ENCODE measurements at regions not wholly inside any gene's neighbourhood (a gene's known extent, or its start where the extent isn't known, plus 50 kb on each side); places are given as distances from the start of the nearest gene placed in this dataset.
A peak's percentile ranks its signal among the peaks of the same experiment; 100 is the strongest.
"Not testable (repeated sequence)": the region's sequence is repeated elsewhere in the genome, so short reads cannot be mapped to it uniquely, and the experiment has no call there.

DNA sequence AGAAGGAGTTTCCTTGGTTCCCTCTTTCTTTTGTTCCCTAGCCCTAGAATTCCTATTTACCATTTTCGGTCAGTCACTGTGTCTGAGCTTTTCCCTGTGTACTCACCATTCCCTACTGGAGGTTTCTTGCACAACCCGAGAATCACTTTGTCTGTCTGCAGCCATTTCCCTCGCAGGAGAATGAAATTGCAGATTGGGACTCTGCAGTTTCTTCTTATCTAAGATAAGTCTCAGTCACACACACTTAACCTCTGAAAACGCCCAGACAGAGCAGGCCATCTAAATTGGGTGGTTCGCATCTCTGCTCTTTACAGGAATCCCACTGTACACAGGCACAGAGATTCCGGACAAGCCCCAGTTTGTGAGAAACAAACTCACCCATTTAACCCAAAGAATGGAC lies 58.6 kb upstream of the CNTNAP2 start:
- no peak overlapping the region for H3K4me3 ChIP-seq (ENCODE audit: low read depth, low read length, poor library complexity, severe bottlenecking)
- H3K9me2 ChIP-seq (ENCODE audit: insufficient read depth, low read length): no peaks in the 10 kb centered on the region
- TF ChIP-seq, protein P1, sequence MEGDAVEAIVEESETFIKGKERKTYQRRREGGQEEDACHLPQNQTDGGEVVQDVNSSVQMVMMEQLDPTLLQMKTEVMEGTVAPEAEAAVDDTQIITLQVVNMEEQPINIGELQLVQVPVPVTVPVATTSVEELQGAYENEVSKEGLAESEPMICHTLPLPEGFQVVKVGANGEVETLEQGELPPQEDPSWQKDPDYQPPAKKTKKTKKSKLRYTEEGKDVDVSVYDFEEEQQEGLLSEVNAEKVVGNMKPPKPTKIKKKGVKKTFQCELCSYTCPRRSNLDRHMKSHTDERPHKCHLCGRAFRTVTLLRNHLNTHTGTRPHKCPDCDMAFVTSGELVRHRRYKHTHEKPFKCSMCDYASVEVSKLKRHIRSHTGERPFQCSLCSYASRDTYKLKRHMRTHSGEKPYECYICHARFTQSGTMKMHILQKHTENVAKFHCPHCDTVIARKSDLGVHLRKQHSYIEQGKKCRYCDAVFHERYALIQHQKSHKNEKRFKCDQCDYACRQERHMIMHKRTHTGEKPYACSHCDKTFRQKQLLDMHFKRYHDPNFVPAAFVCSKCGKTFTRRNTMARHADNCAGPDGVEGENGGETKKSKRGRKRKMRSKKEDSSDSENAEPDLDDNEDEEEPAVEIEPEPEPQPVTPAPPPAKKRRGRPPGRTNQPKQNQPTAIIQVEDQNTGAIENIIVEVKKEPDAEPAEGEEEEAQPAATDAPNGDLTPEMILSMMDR (conservative IDR thresholded peaks at IDR 0.05; ENCODE audit: low read length): no peak
- no peak for TF ChIP-seq EZH2phosphoT487 (IDR thresholded peaks at IDR 0.05; ENCODE audit: borderline replicate concordance, low read depth, low read length)
- ChIA-PET POLR2A (interaction anchor here (0.6 kb wide), 2 partner anchors 120 to 139 kb away, joined by 3 read pairs; no protein-coding TSS in a partner anchor), CTCF (ENCODE audit: unreplicated experiment) (no interaction called here)
- peak overlapping the region; percentile 45; the same call in 1 of the 2 replicates for H2AFZ ChIP-seq (ENCODE audit: low read length)
- H3K36me3 ChIP-seq (ENCODE audit: insufficient read depth, low read length): no peaks in the 10 kb centered on the region
- DNase-seq (ENCODE audit: low spot score): no peak
- no TSS peak for BruUV-seq (replicated peaks)
- H3K9me3 ChIP-seq (ENCODE audit: low read length): no peaks in the 10 kb centered on the region
- intact Hi-C loops (cut with micrococcal nuclease; ENCODE audit: unreplicated experiment): no loop called here
- no peaks in the 10 kb centered on the region for H3K4me1 ChIP-seq (ENCODE audit: insufficient read depth, low read length, poor library complexity, severe bottlenecking)
- no peaks in the 10 kb centered on the region for H3K79me2 ChIP-seq (ENCODE audit: insufficient read depth, low read depth, low read length)
- no peak overlapping the region for H3K27ac ChIP-seq (ENCODE audit: low read depth, low read length, poor library complexity, severe bottlenecking)
- no peaks in the 10 kb centered on the region for H4K20me1 ChIP-seq (ENCODE audit: insufficient read depth, low read length)
- no peak overlapping the region for H3K4me2 ChIP-seq (ENCODE audit: low read length)

DNA sequence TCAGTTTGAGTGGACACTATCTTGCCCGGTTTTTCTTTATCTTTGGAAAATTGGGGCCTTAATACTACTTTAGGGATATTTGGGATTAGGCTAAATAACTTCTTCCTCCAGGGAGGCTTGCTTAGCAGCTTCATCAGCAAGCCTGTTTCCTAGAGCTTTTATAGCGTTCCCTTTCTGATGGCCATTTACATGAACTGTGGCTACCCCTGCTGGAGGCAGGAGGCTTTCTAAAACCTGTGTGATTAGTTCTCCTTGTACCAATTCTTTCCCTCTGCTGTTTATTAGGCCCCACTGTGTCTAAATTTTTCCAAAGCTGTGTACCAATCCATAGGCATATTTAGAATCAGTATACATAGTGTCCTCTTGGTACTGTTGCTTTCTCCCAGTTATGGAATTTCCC lies 61.7 kb upstream of the CNTNAP2 start:
- DNase-seq (ENCODE audit: low spot score): peak; percentile 8
- H3K27ac ChIP-seq (ENCODE audit: low read depth, low read length, poor library complexity, severe bottlenecking): no peak overlapping the region
- TF ChIP-seq, protein P1 (conservative IDR thresholded peaks at IDR 0.05; ENCODE audit: low read length): peak; percentile 36; the same call in 1 of the 2 replicates
- no peak for TF ChIP-seq EZH2phosphoT487 (IDR thresholded peaks at IDR 0.05; ENCODE audit: borderline replicate concordance, low read depth, low read length)
- no peak overlapping the region for H2AFZ ChIP-seq (ENCODE audit: low read length)
- BruUV-seq (replicated peaks): no TSS peak
- H3K4me2 ChIP-seq (ENCODE audit: low read length): no peak overlapping the region
- no peaks in the 10 kb centered on the region for H3K79me2 ChIP-seq (ENCODE audit: insufficient read depth, low read depth, low read length)
- no peak overlapping the region for H3K4me3 ChIP-seq (ENCODE audit: low read depth, low read length, poor library complexity, severe bottlenecking)
- no peaks in the 10 kb centered on the region for H3K36me3 ChIP-seq (ENCODE audit: insufficient read depth, low read length)
- POLR2A ChIA-PET: interaction anchor here (0.6 kb wide), 1 partner anchor 48 kb away, joined by 3 read pairs; no protein-coding TSS in a partner anchor
- H3K9me3 ChIP-seq (ENCODE audit: low read length): no peaks in the 10 kb centered on the region
- no peaks in the 10 kb centered on the region for H4K20me1 ChIP-seq (ENCODE audit: insufficient read depth, low read length)
- H3K9me2 ChIP-seq (ENCODE audit: insufficient read depth, low read length): no peaks in the 10 kb centered on the region
- intact Hi-C loops (cut with micrococcal nuclease; ENCODE audit: unreplicated experiment): no loop called here
- CTCF ChIA-PET (ENCODE audit: unreplicated experiment): no interaction called here
- no peaks in the 10 kb centered on the region for H3K4me1 ChIP-seq (ENCODE audit: insufficient read depth, low read length, poor library complexity, severe bottlenecking)

DNA sequence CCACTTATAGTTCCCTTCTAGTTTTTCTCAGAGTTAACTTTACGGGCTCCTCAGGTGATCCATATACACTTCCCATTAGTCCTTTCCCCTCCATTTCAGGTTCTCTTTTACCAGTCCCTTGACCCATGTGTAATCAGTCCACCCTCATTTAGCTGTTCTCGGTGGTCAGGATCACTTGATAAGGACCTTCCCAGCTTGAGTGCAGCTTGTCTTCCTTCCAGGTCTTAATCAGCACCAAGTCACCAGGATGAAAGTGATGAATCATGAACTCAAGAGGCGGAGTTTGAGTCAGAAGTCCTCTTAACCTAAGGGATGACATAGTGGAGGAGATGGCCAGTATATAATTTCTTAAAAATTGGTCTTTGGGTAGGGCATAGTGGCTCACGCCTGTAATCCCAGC lies 63.1 kb upstream of the CNTNAP2 start:
- intact Hi-C loops (cut with micrococcal nuclease; ENCODE audit: unreplicated experiment): no loop called here
- ChIA-PET POLR2A (interaction anchor here (1.1 kb wide), 1 partner anchor 16 kb away, joined by 3 read pairs; no protein-coding TSS in a partner anchor), CTCF (ENCODE audit: unreplicated experiment) (no interaction called here)
- TF ChIP-seq EZH2phosphoT487 (IDR thresholded peaks at IDR 0.05; ENCODE audit: borderline replicate concordance, low read depth, low read length): no peak
- TF ChIP-seq, protein P1 (conservative IDR thresholded peaks at IDR 0.05; ENCODE audit: low read length): no peak
- H4K20me1 ChIP-seq (ENCODE audit: insufficient read depth, low read length): no peaks in the 10 kb centered on the region
- no peaks in the 10 kb centered on the region for H3K9me2 ChIP-seq (ENCODE audit: insufficient read depth, low read length)
- H3K79me2 ChIP-seq (ENCODE audit: insufficient read depth, low read depth, low read length): no peaks in the 10 kb centered on the region
- no peaks in the 10 kb centered on the region for H3K9me3 ChIP-seq (ENCODE audit: low read length)
- BruUV-seq (replicated peaks): no TSS peak
- H3K36me3 ChIP-seq (ENCODE audit: insufficient read depth, low read length): no peaks in the 10 kb centered on the region
- H3K4me2 ChIP-seq (ENCODE audit: low read length): no peak overlapping the region
- no peak overlapping the region for H3K4me3 ChIP-seq (ENCODE audit: low read depth, low read length, poor library complexity, severe bottlenecking)
- H3K4me1 ChIP-seq (ENCODE audit: insufficient read depth, low read length, poor library complexity, severe bottlenecking): no peaks in the 10 kb centered on the region
- no peak for DNase-seq (ENCODE audit: low spot score)
- H3K27ac ChIP-seq (ENCODE audit: low read depth, low read length, poor library complexity, severe bottlenecking): no peak overlapping the region
- 0 out of 2 replicates have a peak overlapping the region, but pooled peaks have one; percentile 8 for H2AFZ ChIP-seq (ENCODE audit: low read length)

DNA sequence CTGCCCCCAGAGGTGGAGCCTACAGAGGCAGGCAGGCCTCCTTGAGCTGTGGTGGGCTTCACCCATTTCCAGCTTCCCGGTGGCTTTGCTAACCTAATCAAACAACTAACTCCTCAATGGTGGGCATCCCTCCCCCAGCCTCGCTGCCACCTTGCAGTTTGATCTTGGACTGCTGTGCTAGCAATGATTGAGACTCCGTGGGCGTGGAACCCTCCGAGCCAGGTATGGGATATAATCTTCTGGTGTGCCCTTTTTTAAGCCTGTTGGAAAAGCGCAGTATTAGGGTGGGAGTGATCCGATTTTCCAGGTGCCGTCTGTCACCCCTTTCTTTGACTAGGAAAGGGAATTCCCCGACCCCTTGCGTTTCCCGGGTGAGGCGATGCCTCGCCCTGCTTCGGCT lies 73.3 kb upstream of the CNTNAP2 start:
- not testable (repeated sequence) for H2AFZ ChIP-seq (ENCODE audit: low read length)
- POLR2A ChIA-PET: interaction anchor here (0.5 to 1.1 kb wide), 3 partner anchors 10 to 34 kb away, joined by 3 to 4 read pairs (median 3); no protein-coding TSS in a partner anchor

More for the DNA sequence above, 73.3 kb upstream of the CNTNAP2 start:
- H3K4me3 ChIP-seq (ENCODE audit: low read depth, low read length, poor library complexity, severe bottlenecking); H3K36me3 ChIP-seq (ENCODE audit: insufficient read depth, low read length); BruUV-seq (replicated peaks); H3K27ac ChIP-seq (ENCODE audit: low read depth, low read length, poor library complexity, severe bottlenecking); H3K4me2 ChIP-seq (ENCODE audit: low read length); H4K20me1 ChIP-seq (ENCODE audit: insufficient read depth, low read length); H3K4me1 ChIP-seq (ENCODE audit: insufficient read depth, low read length, poor library complexity, severe bottlenecking); H3K9me3 ChIP-seq (ENCODE audit: low read length); H3K9me2 ChIP-seq (ENCODE audit: insufficient read depth, low read length); intact Hi-C loops (cut with micrococcal nuclease; ENCODE audit: unreplicated experiment); DNase-seq (ENCODE audit: low spot score); H3K79me2 ChIP-seq (ENCODE audit: insufficient read depth, low read depth, low read length): not testable (repeated sequence)
- CTCF ChIA-PET (ENCODE audit: unreplicated experiment): interaction anchor here (0.6 kb wide), 1 partner anchor 457 kb away, joined by 5 read pairs; no protein-coding TSS in a partner anchor

All from OCI-LY7 (cell line).